H9 (cell line): ENCODE measurements at regions not wholly inside any gene's neighbourhood (a gene's known extent, or its start where the extent isn't known, plus 50 kb on each side); places are given as distances from the start of the nearest gene placed in this dataset.

Experiments
- DNase-seq: peaks from one replicate; pipeline ENCODE4 v3.0.0-alpha.2; 2017
- H2AFZ ChIP-seq: one replicate; pipeline ENCODE4 v1.6.1; 2013; ENCODE audit warnings: mild to moderate bottlenecking, low read length, control low read depth, moderate library complexity
- H2AK5ac ChIP-seq: 2 replicates; pipeline ENCODE4 v1.6.1; 2013; ENCODE audit warnings: low read length, control low read depth, mixed read lengths; ENCODE audit not compliant: insufficient read length
- H2BK120ac ChIP-seq: one replicate; pipeline ENCODE4 v1.6.1; 2013; ENCODE audit warnings: low read depth, mild to moderate bottlenecking, low read length, control low read depth, inconsistent platforms; ENCODE audit not compliant: poor library complexity, severe bottlenecking
- H2BK12ac ChIP-seq: 2 replicates; pipeline ENCODE4 v1.6.1; 2013; ENCODE audit warnings: low read length, control low read depth, mixed read lengths, low read depth; ENCODE audit not compliant: insufficient read length
- H2BK15ac ChIP-seq: 2 replicates; pipeline ENCODE4 v1.6.1; 2013; ENCODE audit warnings: low read depth, low read length, control low read depth
- H2BK20ac ChIP-seq: one replicate; pipeline ENCODE4 v1.6.1; 2013; ENCODE audit warnings: low read depth, mild to moderate bottlenecking, low read length, control low read depth, inconsistent platforms; ENCODE audit not compliant: poor library complexity, severe bottlenecking
- H2BK5ac ChIP-seq: 2 replicates; pipeline ENCODE4 v1.6.1; 2013; ENCODE audit warnings: low read length, control low read depth, mixed read lengths; ENCODE audit not compliant: insufficient read length
- H3K14ac ChIP-seq: 2 replicates; pipeline ENCODE4 v1.6.1; 2013; ENCODE audit warnings: low read length, control low read depth; ENCODE audit not compliant: insufficient read depth
- H3K18ac ChIP-seq: 2 replicates; pipeline ENCODE4 v1.6.1; 2013; ENCODE audit warnings: low read depth, mild to moderate bottlenecking, mixed read lengths, low read length, control low read depth; ENCODE audit not compliant: insufficient read length
- H3K23ac ChIP-seq: 2 replicates; pipeline ENCODE4 v1.6.1; 2013; ENCODE audit warnings: low read length, control low read depth, mixed read lengths, low read depth; ENCODE audit not compliant: insufficient read length
- H3K23me2 ChIP-seq: 2 replicates; pipeline ENCODE4 v1.6.1; 2013; ENCODE audit warnings: low read depth, mild to moderate bottlenecking, mixed read lengths, low read length, control low read depth; ENCODE audit not compliant: insufficient read length, poor library complexity, severe bottlenecking
- H3K27ac ChIP-seq: 2 replicates; pipeline ENCODE4 v1.5.1; 2013; ENCODE audit warnings: low read length, control low read depth, mixed read lengths, low read depth; ENCODE audit not compliant: insufficient read length
- H3K27me3 ChIP-seq: 2 replicates; pipeline ENCODE4 v1.6.1; 2013; ENCODE audit warnings: low read length, control low read depth, inconsistent platforms; ENCODE audit not compliant: insufficient read depth
- H3K4ac ChIP-seq: 2 replicates; pipeline ENCODE4 v1.6.1; 2013; ENCODE audit warnings: low read depth, mild to moderate bottlenecking, control low read depth, inconsistent platforms, low read length, moderate library complexity
- H3K4me1 ChIP-seq: 2 replicates; pipeline ENCODE4 v1.6.1; 2013; ENCODE audit warnings: low read length, control low read depth, inconsistent platforms; ENCODE audit not compliant: insufficient read depth
- H3K4me2 ChIP-seq: 2 replicates; pipeline ENCODE4 v1.6.1; 2013; ENCODE audit warnings: low read length, control low read depth, mixed read lengths; ENCODE audit not compliant: insufficient read length, insufficient read depth
- H3K56ac ChIP-seq: 2 replicates; pipeline ENCODE4 v1.6.1; 2013; ENCODE audit warnings: low read depth, mild to moderate bottlenecking, mixed read lengths, low read length, control low read depth; ENCODE audit not compliant: insufficient read length
- H3K79me1 ChIP-seq: 2 replicates; pipeline ENCODE4 v1.6.1; 2013; ENCODE audit warnings: low read depth, mild to moderate bottlenecking, moderate library complexity, low read length, control low read depth, inconsistent platforms; ENCODE audit not compliant: insufficient read depth, poor library complexity, severe bottlenecking
- H3K79me2 ChIP-seq: 2 replicates; pipeline ENCODE4 v1.6.1; 2013; ENCODE audit warnings: low read length, control low read depth, inconsistent platforms; ENCODE audit not compliant: insufficient read depth
- H3K9ac ChIP-seq: 2 replicates; pipeline ENCODE4 v1.6.1; 2013; ENCODE audit warnings: low read length, control low read depth, mixed read lengths; ENCODE audit not compliant: insufficient read length; ENCODE audit errors: extremely low read depth
- H3K9me3 ChIP-seq: one replicate; pipeline ENCODE4 v1.6.1; 2013; ENCODE audit warnings: low read depth, low read length, inconsistent platforms; ENCODE audit not compliant: control insufficient read depth
- H3T11ph ChIP-seq: one replicate; pipeline ENCODE4 v1.6.1; 2013; ENCODE audit warnings: mild to moderate bottlenecking, low read length, control low read depth, inconsistent platforms
- H4K20me1 ChIP-seq: one replicate; pipeline ENCODE4 v1.6.1; 2013; ENCODE audit not compliant: control insufficient read depth, insufficient read length, insufficient read depth
- H4K5ac ChIP-seq: 2 replicates; pipeline ENCODE4 v1.6.1; 2013; ENCODE audit warnings: low read depth, mild to moderate bottlenecking, mixed read lengths, low read length, control low read depth; ENCODE audit not compliant: insufficient read length
- H4K8ac ChIP-seq: replicated peaks from 2 replicates; pipeline ENCODE4 v1.6.1; 2013; ENCODE audit warnings: low read length, control low read depth, mixed read lengths, low read depth; ENCODE audit not compliant: insufficient read length
- H4K91ac ChIP-seq: 2 replicates; pipeline ENCODE4 v1.6.1; 2013; ENCODE audit warnings: low read depth, mild to moderate bottlenecking, moderate library complexity, mixed read lengths, low read length, control low read depth; ENCODE audit not compliant: insufficient read length
- H3K27ac Mint-ChIP-seq, 3 experiments: 2 replicates in 2 of 3; 3 replicates in 1 of 3; pipeline ENCODE4 v1.8.0; 2020 to 2021; ENCODE audit warnings: mixed read lengths in 3 of 3, mild to moderate bottlenecking in 1 of 3, moderate library complexity in 1 of 3
- H3K27me3 Mint-ChIP-seq: 2 replicates; pipeline ENCODE4 v1.8.0; 2021; ENCODE audit warnings: low read depth, mild to moderate bottlenecking, moderate library complexity, mixed read lengths
- H3K36me3 Mint-ChIP-seq, 3 experiments: 2 replicates in 2 of 3; 3 replicates in 1 of 3; pipeline ENCODE4 v1.8.0; 2020 to 2021; ENCODE audit warnings: low read depth in 3 of 3, mixed read lengths in 3 of 3; ENCODE audit not compliant: insufficient read depth in 1 of 3
- H3K4me1 Mint-ChIP-seq, 2 experiments: 2 replicates each; pipeline ENCODE4 v1.8.0; 2020; ENCODE audit warnings: mixed read lengths in 2 of 2
- H3K4me3 Mint-ChIP-seq, 2 experiments: 2 replicates in 1 of 2; 3 replicates in 1 of 2; pipeline ENCODE4 v1.8.0; 2020 to 2021; ENCODE audit warnings: mild to moderate bottlenecking in 2 of 2, mixed read lengths in 2 of 2, moderate library complexity in 1 of 2
- H3K9me3 Mint-ChIP-seq, 2 experiments: 2 replicates in 1 of 2; 3 replicates in 1 of 2; pipeline ENCODE4 v1.8.0; 2020; ENCODE audit warnings: mild to moderate bottlenecking in 2 of 2, mixed read lengths in 2 of 2, moderate library complexity in 1 of 2
- WGBS: extraction: QIAGEN DNeasy Blood & Tissue Kit; methylation state at CpG from one replicate; pipeline ENCODE4 v1.1.7; 2013; ENCODE audit warnings: missing lambda C conversion rate, low lambda C conversion rate, mixed read lengths; ENCODE audit not compliant: insufficient read length; ENCODE audit errors: extremely low coverage; 5-methylcytosine and 5-hydroxymethylcytosine counted together
- TF ChIP-seq, protein P1 (sequence below): fragments of 200-600 bp; sonication (generic); conservative IDR thresholded peaks from 3 replicates; pipeline ENCODE4 v1.8.0; 2021; ENCODE audit warnings: antibody characterized with exemption, mild to moderate bottlenecking

DNA sequence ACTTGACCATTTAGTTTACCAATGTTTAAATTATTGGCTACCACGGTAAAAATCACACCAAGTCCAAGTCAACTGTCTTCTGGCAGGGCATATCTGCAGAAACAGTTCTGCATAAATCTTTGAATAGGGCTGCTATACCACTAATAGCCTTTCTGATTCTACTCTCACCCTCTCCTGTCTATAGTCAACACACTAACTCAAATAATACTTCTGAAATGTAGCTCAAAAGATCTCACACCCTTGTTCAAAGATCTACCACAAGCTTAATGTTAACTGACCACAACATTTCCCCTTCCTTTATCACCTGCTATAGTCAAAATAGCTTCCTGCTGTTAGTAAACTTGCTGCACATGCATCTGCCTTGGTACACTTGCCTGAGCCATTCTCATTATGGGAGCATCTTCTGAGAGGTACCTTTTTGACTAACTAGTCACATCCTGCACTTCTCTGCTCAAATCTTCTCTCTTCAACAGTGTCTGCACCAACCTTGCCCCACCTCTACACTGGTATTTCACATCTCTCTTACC is 319.4 kb downstream of the CDH10 start:
- Mint-ChIP-seq H3K4me1 (no peaks in the 10 kb centered on the region), H3K27ac (no peak overlapping the region), H3K9me3 (no peaks in the 10 kb centered on the region), H3K27me3 (no peaks in the 10 kb centered on the region), H3K36me3 (no peaks in the 10 kb centered on the region), H3K4me3 (no peak overlapping the region)
- Histone ChIP-seq H3K9ac (no peak overlapping the region), H2BK15ac (no peak overlapping the region), H3K79me2 (no peaks in the 10 kb centered on the region), H3K27ac (no peak overlapping the region), H3K27me3 (no peaks in the 10 kb centered on the region), H2BK5ac (no peak overlapping the region), H2BK12ac (no peak overlapping the region), H3K14ac (no peak overlapping the region), H3K4me1 (no peaks in the 10 kb centered on the region), H2BK20ac (no peak overlapping the region), H2AK5ac (no peak overlapping the region), H3K79me1 (no peaks in the 10 kb centered on the region), H2AFZ (no peak overlapping the region), H2BK120ac (no peak overlapping the region), H3K9me3 (no peaks in the 10 kb centered on the region), H4K20me1 (no peaks in the 10 kb centered on the region), H3T11ph (no peak overlapping the region), H3K4me2 (no peak overlapping the region), H4K8ac (no peak overlapping the region), H3K4ac (no peak overlapping the region), H3K23me2 (no peaks in the 10 kb centered on the region), H4K5ac (no peak overlapping the region), H3K18ac (no peak overlapping the region), H3K23ac (no peak overlapping the region), H3K56ac (no peak overlapping the region), H4K91ac (no peak overlapping the region)
- no CpG with 5 or more reads among the region's 1 CpG for WGBS
- TF ChIP-seq, protein P1, sequence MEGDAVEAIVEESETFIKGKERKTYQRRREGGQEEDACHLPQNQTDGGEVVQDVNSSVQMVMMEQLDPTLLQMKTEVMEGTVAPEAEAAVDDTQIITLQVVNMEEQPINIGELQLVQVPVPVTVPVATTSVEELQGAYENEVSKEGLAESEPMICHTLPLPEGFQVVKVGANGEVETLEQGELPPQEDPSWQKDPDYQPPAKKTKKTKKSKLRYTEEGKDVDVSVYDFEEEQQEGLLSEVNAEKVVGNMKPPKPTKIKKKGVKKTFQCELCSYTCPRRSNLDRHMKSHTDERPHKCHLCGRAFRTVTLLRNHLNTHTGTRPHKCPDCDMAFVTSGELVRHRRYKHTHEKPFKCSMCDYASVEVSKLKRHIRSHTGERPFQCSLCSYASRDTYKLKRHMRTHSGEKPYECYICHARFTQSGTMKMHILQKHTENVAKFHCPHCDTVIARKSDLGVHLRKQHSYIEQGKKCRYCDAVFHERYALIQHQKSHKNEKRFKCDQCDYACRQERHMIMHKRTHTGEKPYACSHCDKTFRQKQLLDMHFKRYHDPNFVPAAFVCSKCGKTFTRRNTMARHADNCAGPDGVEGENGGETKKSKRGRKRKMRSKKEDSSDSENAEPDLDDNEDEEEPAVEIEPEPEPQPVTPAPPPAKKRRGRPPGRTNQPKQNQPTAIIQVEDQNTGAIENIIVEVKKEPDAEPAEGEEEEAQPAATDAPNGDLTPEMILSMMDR, result no peak
- DNase-seq, result no peak
